GM12878 (cell line): ENCODE measurements at regions not wholly inside any gene's neighbourhood (a gene's known extent, or its start where the extent isn't known, plus 50 kb on each side); places are given as distances from the start of the nearest gene placed in this dataset.

Experiments
- BRCA1 ChIP-seq: IDR thresholded peaks from 2 replicates; pipeline ENCODE4 v1.6.1; 2011; ENCODE audit warnings: low read depth, low read length, improper control_type of control experiment
- EGR1 ChIP-seq, 2 experiments: IDR thresholded peaks; 1 replicate in 1 of 2; 2 replicates in 1 of 2; pipeline ENCODE4 v1.6.1; 2011 to 2012; ENCODE audit warnings: low read depth in 2 of 2, low read length in 2 of 2, borderline replicate concordance in 1 of 2, mild to moderate bottlenecking in 1 of 2, moderate library complexity in 1 of 2
- EZH2 ChIP-seq: IDR thresholded peaks from 2 replicates; pipeline ENCODE4 v1.6.1; 2012; ENCODE audit warnings: low read depth, mild to moderate bottlenecking, control low read depth, inconsistent platforms, low read length, borderline replicate concordance; ENCODE audit not compliant: control insufficient read depth
- FOXM1 ChIP-seq: IDR thresholded peaks from 2 replicates; pipeline ENCODE4 v1.6.1; 2012; ENCODE audit warnings: low read depth, mild to moderate bottlenecking, inconsistent platforms, low read length, moderate library complexity
- HCFC1 ChIP-seq: fragments of 150-350 bp; IDR thresholded peaks from 2 replicates; pipeline ENCODE4 v1.6.1; 2014; ENCODE audit warnings: low read length
- HDAC2 ChIP-seq: fragments of 200-600 bp; sonication (generic); IDR thresholded peaks from 2 replicates; pipeline ENCODE4 v1.6.1; 2017
- NFYB ChIP-seq: IDR thresholded peaks from 2 replicates; pipeline ENCODE4 v1.6.1; 2011; ENCODE audit warnings: low read depth, mild to moderate bottlenecking, low read length, improper control_type of control experiment, moderate library complexity; ENCODE audit not compliant: insufficient read depth
- POLR2AphosphoS2 ChIP-seq: IDR thresholded peaks from 2 replicates; pipeline ENCODE4 v1.6.1; 2011; ENCODE audit warnings: low read depth, mild to moderate bottlenecking, low read length, improper control_type of control experiment, moderate library complexity
- ZZZ3 ChIP-seq: IDR thresholded peaks from 2 replicates; pipeline ENCODE4 v1.6.1; 2011; ENCODE audit warnings: low read depth; ENCODE audit not compliant: control insufficient read depth, insufficient read length
- TF ChIP-seq, protein P1 (sequence below), 3 experiments: IDR thresholded peaks in 2 of 3; conservative IDR thresholded peaks in 1 of 3; 2 replicates each; pipeline ENCODE4 v1.5.1; 2011; ENCODE audit warnings: low read depth in 3 of 3, low read length in 3 of 3, mild to moderate bottlenecking in 3 of 3, control low read depth in 2 of 3, moderate library complexity in 2 of 3, inconsistent platforms in 1 of 3, mixed read lengths in 1 of 3; ENCODE audit not compliant: control insufficient read depth in 2 of 3, insufficient read depth in 1 of 3; ENCODE audit errors: extremely low read depth in 1 of 3
- TF ChIP-seq, protein P2 (sequence below): IDR thresholded peaks from 2 replicates; pipeline ENCODE4 v1.6.1; 2012; ENCODE audit warnings: low read depth, low read length, improper control_type of control experiment

DNA sequence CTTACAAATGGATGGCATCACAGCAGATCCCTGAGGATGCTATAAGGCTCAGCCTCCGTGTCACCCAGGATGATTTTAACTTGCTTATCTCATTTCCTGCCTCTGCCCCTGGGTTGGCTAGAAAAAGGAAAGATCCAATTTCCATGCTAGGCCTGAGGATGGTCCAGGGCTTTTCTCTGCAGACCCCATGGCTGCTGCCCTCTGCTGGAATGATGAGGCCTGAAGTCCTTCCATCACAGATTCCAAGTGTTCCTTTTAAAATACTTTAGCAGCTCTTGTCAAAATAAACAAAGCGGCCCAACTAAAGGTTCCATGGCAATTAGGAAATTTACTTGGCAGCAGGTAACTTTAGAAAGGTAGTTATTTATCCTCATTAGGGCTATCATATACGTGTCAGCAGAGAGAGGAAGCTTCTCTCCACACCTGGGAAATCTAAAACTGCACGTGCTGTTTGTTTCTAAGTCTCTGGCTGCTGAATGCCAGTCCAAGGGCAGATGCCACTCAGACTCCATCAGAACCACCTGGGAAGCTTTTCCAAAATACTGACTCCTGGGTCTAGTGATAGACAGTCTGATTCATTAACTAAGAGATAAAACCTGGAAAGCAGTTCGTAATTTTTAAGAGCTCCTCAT, 401.9 kb upstream of the IL12A start:
- TF ChIP-seq, protein P1, sequence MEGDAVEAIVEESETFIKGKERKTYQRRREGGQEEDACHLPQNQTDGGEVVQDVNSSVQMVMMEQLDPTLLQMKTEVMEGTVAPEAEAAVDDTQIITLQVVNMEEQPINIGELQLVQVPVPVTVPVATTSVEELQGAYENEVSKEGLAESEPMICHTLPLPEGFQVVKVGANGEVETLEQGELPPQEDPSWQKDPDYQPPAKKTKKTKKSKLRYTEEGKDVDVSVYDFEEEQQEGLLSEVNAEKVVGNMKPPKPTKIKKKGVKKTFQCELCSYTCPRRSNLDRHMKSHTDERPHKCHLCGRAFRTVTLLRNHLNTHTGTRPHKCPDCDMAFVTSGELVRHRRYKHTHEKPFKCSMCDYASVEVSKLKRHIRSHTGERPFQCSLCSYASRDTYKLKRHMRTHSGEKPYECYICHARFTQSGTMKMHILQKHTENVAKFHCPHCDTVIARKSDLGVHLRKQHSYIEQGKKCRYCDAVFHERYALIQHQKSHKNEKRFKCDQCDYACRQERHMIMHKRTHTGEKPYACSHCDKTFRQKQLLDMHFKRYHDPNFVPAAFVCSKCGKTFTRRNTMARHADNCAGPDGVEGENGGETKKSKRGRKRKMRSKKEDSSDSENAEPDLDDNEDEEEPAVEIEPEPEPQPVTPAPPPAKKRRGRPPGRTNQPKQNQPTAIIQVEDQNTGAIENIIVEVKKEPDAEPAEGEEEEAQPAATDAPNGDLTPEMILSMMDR (IDR thresholded peaks at IDR 0.05 in 2 of 3, conservative IDR thresholded peaks at IDR 0.05 in 1 of 3; ENCODE audit: control insufficient read depth in 2 of 3, extremely low read depth in 1 of 3, insufficient read depth in 1 of 3, low read depth in 3 of 3, low read length in 3 of 3): 0 out of 6 replicates have a peak, but pooled peaks of 2 of the 3 experiments have one; percentile 4 to 7
- TF ChIP-seq FOXM1 (no peak), HDAC2 (no peak), EZH2 (no peak), EGR1 (IDR thresholded peaks at IDR 0.05; ENCODE audit: borderline replicate concordance in 1 of 2, low read depth in 2 of 2, low read length in 2 of 2) (no peak), HCFC1 (no peak), BRCA1 (no peak), NFYB (no peak), POLR2AphosphoS2 (no peak), ZZZ3 (no peak)
- TF ChIP-seq, protein P2, sequence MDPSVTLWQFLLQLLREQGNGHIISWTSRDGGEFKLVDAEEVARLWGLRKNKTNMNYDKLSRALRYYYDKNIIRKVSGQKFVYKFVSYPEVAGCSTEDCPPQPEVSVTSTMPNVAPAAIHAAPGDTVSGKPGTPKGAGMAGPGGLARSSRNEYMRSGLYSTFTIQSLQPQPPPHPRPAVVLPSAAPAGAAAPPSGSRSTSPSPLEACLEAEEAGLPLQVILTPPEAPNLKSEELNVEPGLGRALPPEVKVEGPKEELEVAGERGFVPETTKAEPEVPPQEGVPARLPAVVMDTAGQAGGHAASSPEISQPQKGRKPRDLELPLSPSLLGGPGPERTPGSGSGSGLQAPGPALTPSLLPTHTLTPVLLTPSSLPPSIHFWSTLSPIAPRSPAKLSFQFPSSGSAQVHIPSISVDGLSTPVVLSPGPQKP: no peak
